ENCODE measurements at regions not wholly inside any gene's neighbourhood (a gene's known extent, or its start where the extent isn't known, plus 50 kb on each side); places are given as distances from the start of the nearest gene placed in this dataset.

GRCh38 chr14:97731800-97732199 lies 934.6 kb downstream of the VRK1 start:
- Histone ChIP-seq H3K27me3 (no peaks in the 10 kb centered on the region), H3K9me2 (replicated peaks; ENCODE audit: insufficient read depth) (no peaks in the 10 kb centered on the region), H3K4me2 (no peak overlapping the region), H3K4me3 (no peak overlapping the region), H3K9me3 (ENCODE audit: low read depth) (no peaks in the 10 kb centered on the region), H3K79me2 (no peaks in the 10 kb centered on the region), H3K4me1 (ENCODE audit: insufficient read depth) (no peaks in the 10 kb centered on the region), H4K20me1 (ENCODE audit: insufficient read depth, poor library complexity, severe bottlenecking) (no peaks in the 10 kb centered on the region), H3K36me3 (replicated peaks; ENCODE audit: insufficient read depth, low read depth) (no peaks in the 10 kb centered on the region), H3K27ac (no peak overlapping the region), H2AFZ (no peak overlapping the region)
- no peak for DNase-seq (ENCODE audit: low spot score)
- 86% methylated on average over 2 of the region's 2 CpGs for WGBS (ENCODE audit: low lambda C conversion rate, missing lambda C conversion rate)
- no peak for TF ChIP-seq EZH2 (IDR thresholded peaks at IDR 0.05; ENCODE audit: borderline replicate concordance)
- TF ChIP-seq, protein P1, sequence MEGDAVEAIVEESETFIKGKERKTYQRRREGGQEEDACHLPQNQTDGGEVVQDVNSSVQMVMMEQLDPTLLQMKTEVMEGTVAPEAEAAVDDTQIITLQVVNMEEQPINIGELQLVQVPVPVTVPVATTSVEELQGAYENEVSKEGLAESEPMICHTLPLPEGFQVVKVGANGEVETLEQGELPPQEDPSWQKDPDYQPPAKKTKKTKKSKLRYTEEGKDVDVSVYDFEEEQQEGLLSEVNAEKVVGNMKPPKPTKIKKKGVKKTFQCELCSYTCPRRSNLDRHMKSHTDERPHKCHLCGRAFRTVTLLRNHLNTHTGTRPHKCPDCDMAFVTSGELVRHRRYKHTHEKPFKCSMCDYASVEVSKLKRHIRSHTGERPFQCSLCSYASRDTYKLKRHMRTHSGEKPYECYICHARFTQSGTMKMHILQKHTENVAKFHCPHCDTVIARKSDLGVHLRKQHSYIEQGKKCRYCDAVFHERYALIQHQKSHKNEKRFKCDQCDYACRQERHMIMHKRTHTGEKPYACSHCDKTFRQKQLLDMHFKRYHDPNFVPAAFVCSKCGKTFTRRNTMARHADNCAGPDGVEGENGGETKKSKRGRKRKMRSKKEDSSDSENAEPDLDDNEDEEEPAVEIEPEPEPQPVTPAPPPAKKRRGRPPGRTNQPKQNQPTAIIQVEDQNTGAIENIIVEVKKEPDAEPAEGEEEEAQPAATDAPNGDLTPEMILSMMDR (IDR thresholded peaks at IDR 0.05; ENCODE audit: poor library complexity) = no peak
- TF ChIP-seq EZH2phosphoT487 (IDR thresholded peaks at IDR 0.05; ENCODE audit: low read depth, severe bottlenecking, unreplicated experiment) = no peak

DNA sequence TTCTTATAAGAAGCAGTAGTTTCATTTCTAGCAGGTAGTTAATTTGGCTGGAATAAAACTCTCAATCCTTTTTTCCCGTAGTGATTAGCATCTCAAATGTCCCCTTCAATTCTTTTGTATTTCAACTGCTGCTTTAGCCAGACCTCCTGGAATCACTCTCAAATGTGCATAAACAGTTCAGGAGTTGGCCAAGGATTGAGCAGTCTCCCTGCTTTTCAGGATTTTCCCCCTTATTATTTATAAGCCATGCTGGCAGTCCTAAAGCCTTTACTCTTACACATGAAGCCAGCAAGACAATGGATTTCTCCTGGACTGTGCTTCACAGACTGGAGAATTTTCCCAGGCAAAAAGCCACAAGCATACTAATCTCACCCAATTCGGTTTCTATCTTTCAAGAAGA lies 950.1 kb downstream of the VRK1 start:
- H3K4me3 ChIP-seq = no peak overlapping the region
- H3K4me2 ChIP-seq = no peak overlapping the region
- no peaks in the 10 kb centered on the region for H3K9me2 ChIP-seq (replicated peaks; ENCODE audit: insufficient read depth)
- 62% methylated on average over 2 of the region's 2 CpGs for WGBS (ENCODE audit: low lambda C conversion rate, missing lambda C conversion rate)
- no peak for DNase-seq (ENCODE audit: low spot score)
- no peak overlapping the region for H2AFZ ChIP-seq
- no peak for TF ChIP-seq EZH2 (IDR thresholded peaks at IDR 0.05; ENCODE audit: borderline replicate concordance)
- TF ChIP-seq EZH2phosphoT487 (IDR thresholded peaks at IDR 0.05; ENCODE audit: low read depth, severe bottlenecking, unreplicated experiment) = no peak
- H4K20me1 ChIP-seq (ENCODE audit: insufficient read depth, poor library complexity, severe bottlenecking) = no peaks in the 10 kb centered on the region
- H3K79me2 ChIP-seq = no peaks in the 10 kb centered on the region
- H3K4me1 ChIP-seq (ENCODE audit: insufficient read depth) = no peaks in the 10 kb centered on the region
- no peaks in the 10 kb centered on the region for H3K9me3 ChIP-seq (ENCODE audit: low read depth)
- H3K36me3 ChIP-seq (replicated peaks; ENCODE audit: insufficient read depth, low read depth) = no peaks in the 10 kb centered on the region
- H3K27me3 ChIP-seq = no peaks in the 10 kb centered on the region
- H3K27ac ChIP-seq = no peak overlapping the region

GRCh38 chr14:97748616-97749015 lies 951.4 kb downstream of the VRK1 start:
- Histone ChIP-seq H3K27me3 (no peaks in the 10 kb centered on the region), H4K20me1 (ENCODE audit: insufficient read depth, poor library complexity, severe bottlenecking) (no peaks in the 10 kb centered on the region), H3K9me3 (ENCODE audit: low read depth) (no peaks in the 10 kb centered on the region), H3K27ac (no peak overlapping the region), H3K36me3 (replicated peaks; ENCODE audit: insufficient read depth, low read depth) (no peaks in the 10 kb centered on the region), H3K4me3 (no peak overlapping the region), H2AFZ (no peak overlapping the region), H3K79me2 (no peaks in the 10 kb centered on the region), H3K4me1 (ENCODE audit: insufficient read depth) (no peaks in the 10 kb centered on the region), H3K9me2 (replicated peaks; ENCODE audit: insufficient read depth) (no peaks in the 10 kb centered on the region), H3K4me2 (no peak overlapping the region)
- DNase-seq (ENCODE audit: low spot score) = no peak
- WGBS (ENCODE audit: low lambda C conversion rate, missing lambda C conversion rate) = 83% methylated on average over 5 of the region's 5 CpGs
- TF ChIP-seq, protein P1 (IDR thresholded peaks at IDR 0.05; ENCODE audit: poor library complexity) = no peak
- TF ChIP-seq EZH2 (IDR thresholded peaks at IDR 0.05; ENCODE audit: borderline replicate concordance) = no peak
- TF ChIP-seq EZH2phosphoT487 (IDR thresholded peaks at IDR 0.05; ENCODE audit: low read depth, severe bottlenecking, unreplicated experiment) = no peak

- Histone ChIP-seq H3K9me2 (replicated peaks; ENCODE audit: insufficient read depth) (no peaks in the 10 kb centered on the region), H3K27ac (no peak overlapping the region), H2AFZ (no peak overlapping the region), H3K27me3 (no peaks in the 10 kb centered on the region), H3K4me2 (no peak overlapping the region), H3K36me3 (replicated peaks; ENCODE audit: insufficient read depth, low read depth) (no peaks in the 10 kb centered on the region), H4K20me1 (ENCODE audit: insufficient read depth, poor library complexity, severe bottlenecking) (no peaks in the 10 kb centered on the region), H3K79me2 (no peaks in the 10 kb centered on the region), H3K4me1 (ENCODE audit: insufficient read depth) (no peaks in the 10 kb centered on the region), H3K9me3 (ENCODE audit: low read depth) (no peaks in the 10 kb centered on the region), H3K4me3 (no peak overlapping the region)
- no peak for TF ChIP-seq EZH2phosphoT487 (IDR thresholded peaks at IDR 0.05; ENCODE audit: low read depth, severe bottlenecking, unreplicated experiment)
- TF ChIP-seq, protein P1 (IDR thresholded peaks at IDR 0.05; ENCODE audit: poor library complexity) = no peak
- no peak for DNase-seq (ENCODE audit: low spot score)
- WGBS (ENCODE audit: low lambda C conversion rate, missing lambda C conversion rate) = 77% methylated on average over 6 of the region's 6 CpGs
Observed at GRCh38 chr14:97757491-97757890, 960.3 kb downstream of the VRK1 start.
